Breast epithelium (tissue), 4 donors: ENCODE measurements at regions not wholly inside any gene's neighbourhood (a gene's known extent, or its start where the extent isn't known, plus 50 kb on each side); places are given as distances from the start of the nearest gene placed in this dataset.
A peak's percentile ranks its signal among the peaks of the same experiment; 100 is the strongest.

Source experiments
- DNase-seq, 2 donors: peaks; one replicate each; pipeline ENCODE4 v3.0.0-alpha.2; 2019; ENCODE audit warnings: low spot score in 2 of 2
- H3K27ac ChIP-seq, 2 donors: fragments of 200-600 bp; sonication (generic) in 1 of 2; one replicate each; pipeline ENCODE4 v1.5.1; 2016 to 2019; ENCODE audit warnings: mild to moderate bottlenecking in 1 of 2
- H3K27me3 ChIP-seq, 2 donors: fragments of 200-600 bp; sonication (generic) in 1 of 2; one replicate each; pipeline versions ENCODE4 v1.5.1 to v1.6.0; 2017 to 2019; ENCODE audit warnings: control low read depth in 1 of 2, mild to moderate bottlenecking in 1 of 2
- H3K36me3 ChIP-seq: fragments of 200-600 bp; one replicate; pipeline ENCODE4 v1.5.1; 2019
- H3K4me1 ChIP-seq, 2 donors: fragments of 200-600 bp; sonication (generic); one replicate each; pipeline ENCODE4 v1.5.1; 2016 to 2019; ENCODE audit warnings: control low read depth in 1 of 2
- H3K4me3 ChIP-seq, 3 donors: fragments of 200-600 bp; sonication (generic); 1 replicate in 2 of 3; 2 replicates in 1 of 3; pipeline ENCODE4 v1.5.1; 2016 to 2019; ENCODE audit warnings: mild to moderate bottlenecking in 3 of 3, moderate library complexity in 2 of 3
- H3K9me3 ChIP-seq, 2 donors: fragments of 200-600 bp; sonication (generic) in 1 of 2; one replicate each; pipeline ENCODE4 v1.5.1; 2016 to 2019; ENCODE audit warnings: control low read depth in 1 of 2
- CTCF ChIP-seq, 3 donors: fragments of 450-650 bp; IDR thresholded peaks; one replicate each; pipeline ENCODE4 v1.5.1; 2016 to 2017; ENCODE audit warnings: antibody characterized with exemption in 3 of 3, mild to moderate bottlenecking in 3 of 3, moderate library complexity in 3 of 3
- POLR2A ChIP-seq: fragments of 450-650 bp; IDR thresholded peaks from one replicate; pipeline ENCODE4 v1.6.1; 2016; ENCODE audit warnings: antibody characterized with exemption, mild to moderate bottlenecking, moderate library complexity
- POLR2AphosphoS5 ChIP-seq, 3 donors: sonication (generic); formaldehyde crosslinking; IDR thresholded peaks; one replicate each; pipeline ENCODE4 v1.6.1; 2017; ENCODE audit warnings: antibody characterized with exemption in 3 of 3
- intact Hi-C: fragments of 100-400 bp; cut with DNase I; formaldehyde crosslinking; loops from one replicate; pipeline ENCODE4 v1.15.1; 2023; ENCODE audit warnings: low total_unique reads

- intact Hi-C loops, result no loop called here
- DNase-seq, result no peak
- peak overlapping the region; percentile 2 to 48 for H3K27ac ChIP-seq
Measured at GRCh38 chr15:39301589-39301999, 279.3 kb upstream of the THBS1 start.

DNA sequence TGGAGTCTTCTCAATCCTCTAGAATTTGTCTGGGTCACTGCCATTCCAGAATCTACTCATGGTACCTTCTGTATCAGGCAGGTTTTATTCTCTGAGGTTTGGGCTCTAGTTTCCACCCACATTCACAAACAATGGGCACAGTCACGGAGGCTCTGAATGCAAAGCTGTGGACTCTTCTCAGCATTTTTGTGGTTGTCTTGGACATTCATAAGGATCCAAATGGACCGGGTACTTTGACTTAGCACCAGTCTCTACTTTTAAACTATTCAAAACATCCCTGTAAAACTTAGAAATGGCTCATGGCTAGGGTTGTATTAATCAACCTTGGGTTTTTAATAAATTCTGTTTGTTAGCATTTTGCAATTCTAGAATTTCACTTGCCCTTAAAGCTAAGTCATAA is 277.9 kb upstream of the THBS1 start:
- no peaks in the 10 kb centered on the region for H3K36me3 ChIP-seq
- intact Hi-C loops, result no loop called here

More at GRCh38 chr15:39301589-39301999, 279.3 kb upstream of the THBS1 start:
- Histone ChIP-seq H3K9me3 (no peaks in the 10 kb centered on the region), H3K27me3 (no peaks in the 10 kb centered on the region), H3K4me3 (no peak overlapping the region), H3K4me1 (no peaks in the 10 kb centered on the region), H3K36me3 (no peaks in the 10 kb centered on the region)
- TF ChIP-seq POLR2AphosphoS5 (IDR thresholded peaks at IDR 0.05) (no peak), CTCF (IDR thresholded peaks at IDR 0.05) (no peak), POLR2A (no peak)

GRCh38 chr15:39304201-39304841 is 276.6 kb upstream of the THBS1 start:
- no peaks in the 10 kb centered on the region for H3K4me1 ChIP-seq
- intact Hi-C loops, result no loop called here
- H3K36me3 ChIP-seq, result no peaks in the 10 kb centered on the region
- H3K9me3 ChIP-seq, result no peaks in the 10 kb centered on the region
- DNase-seq, result no peak
- no peaks in the 10 kb centered on the region for H3K27me3 ChIP-seq
- H3K27ac ChIP-seq, result peak overlapping the region in 1 of 2 donors; percentile 0
- no peak overlapping the region for H3K4me3 ChIP-seq
- TF ChIP-seq POLR2AphosphoS5 (IDR thresholded peaks at IDR 0.05) (no peak), CTCF (IDR thresholded peaks at IDR 0.05) (no peak), POLR2A (no peak)

More for the DNA sequence above, 277.9 kb upstream of the THBS1 start:
- H3K27me3 ChIP-seq, result no peaks in the 10 kb centered on the region
- TF ChIP-seq POLR2AphosphoS5 (IDR thresholded peaks at IDR 0.05) (no peak), POLR2A (no peak), CTCF (IDR thresholded peaks at IDR 0.05) (no peak)
- no peaks in the 10 kb centered on the region for H3K9me3 ChIP-seq
- H3K4me3 ChIP-seq, result no peak overlapping the region
- no peak for DNase-seq
- no peaks in the 10 kb centered on the region for H3K4me1 ChIP-seq
- no peak overlapping the region for H3K27ac ChIP-seq

GRCh38 chr15:39304931-39305728 is 275.7 kb upstream of the THBS1 start:
- intact Hi-C loops, result no loop called here
- Histone ChIP-seq H3K4me3 (no peak overlapping the region), H3K27ac (peak overlapping the region in 1 of 2 donors; percentile 0), H3K9me3 (no peaks in the 10 kb centered on the region), H3K4me1 (no peaks in the 10 kb centered on the region), H3K36me3 (no peaks in the 10 kb centered on the region), H3K27me3 (no peaks in the 10 kb centered on the region)
- DNase-seq, result no peak
- no peak for TF ChIP-seq POLR2A
- no peak for TF ChIP-seq POLR2AphosphoS5 (IDR thresholded peaks at IDR 0.05)
- no peak for TF ChIP-seq CTCF (IDR thresholded peaks at IDR 0.05)

DNA sequence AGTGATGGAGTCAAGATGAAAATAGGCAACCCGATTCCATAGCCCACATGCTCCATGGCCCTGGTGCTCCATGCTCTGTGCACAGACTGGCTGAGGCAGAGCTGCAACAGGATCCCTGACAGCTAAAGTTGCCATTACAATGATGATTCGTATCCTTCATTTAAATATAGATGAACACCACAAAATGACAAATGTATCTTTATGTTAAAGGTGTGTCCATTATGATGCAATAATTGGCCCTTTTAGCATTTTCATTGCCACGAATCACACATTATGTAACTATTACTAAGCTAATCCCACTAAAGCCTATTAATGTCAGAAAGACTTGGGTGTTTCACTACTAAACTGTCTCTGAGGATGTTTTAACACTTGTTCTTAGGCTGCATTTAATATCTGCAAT is 270.2 kb upstream of the THBS1 start:
- H3K27me3 ChIP-seq, result no peaks in the 10 kb centered on the region
- no peaks in the 10 kb centered on the region for H3K36me3 ChIP-seq
- intact Hi-C loops, result no loop called here
- no peak overlapping the region for H3K4me3 ChIP-seq
- DNase-seq, result no peak
- no peaks in the 10 kb centered on the region for H3K4me1 ChIP-seq
- no peaks in the 10 kb centered on the region for H3K9me3 ChIP-seq
- no peak overlapping the region for H3K27ac ChIP-seq
- no peak for TF ChIP-seq POLR2A
- no peak for TF ChIP-seq POLR2AphosphoS5 (IDR thresholded peaks at IDR 0.05)
- TF ChIP-seq CTCF (IDR thresholded peaks at IDR 0.05), result no peak
